NCI-H1694 treated with DMSO at 0.1 percent for 48 hours (cell line): ENCODE measurements at regions not wholly inside any gene's neighbourhood (a gene's known extent, or its start where the extent isn't known, plus 50 kb on each side); places are given as distances from the start of the nearest gene placed in this dataset.
"Not testable (repeated sequence)": the region's sequence is repeated elsewhere in the genome, so short reads cannot be mapped to it uniquely, and the experiment has no call there.

Experiments used
- DNase-seq: peaks from one replicate; lab custom pipeline; 2025; lab: John Stamatoyannopoulos, UW

- no peak for DNase-seq
Measured at GRCh38 chr2:66174491-66174890, 260.4 kb upstream of the MEIS1 start.

DNA sequence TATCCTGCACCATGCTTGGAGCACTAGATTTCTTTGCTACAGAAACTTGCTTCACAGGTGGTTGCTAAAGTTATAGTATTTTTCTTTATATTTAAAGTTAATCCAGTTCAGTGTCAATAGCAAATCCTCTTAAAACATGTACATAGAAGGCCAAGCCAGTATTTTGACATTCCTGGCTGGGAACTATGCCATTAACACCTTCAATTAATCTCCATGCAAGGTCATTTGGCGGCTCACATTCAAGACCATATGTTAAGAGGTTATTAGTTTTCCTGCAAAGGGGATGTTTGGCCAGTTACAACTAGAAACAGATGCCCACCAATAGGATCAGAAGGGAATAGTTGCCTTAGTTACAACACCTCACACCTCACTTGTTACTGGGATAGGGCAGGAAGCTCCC is 261.3 kb upstream of the MEIS1 start:
- DNase-seq, result peak; percentile 56

- DNase-seq, result no peak
Measured at GRCh38 chr2:66171530-66171929, 263.4 kb upstream of the MEIS1 start.

- no peak for DNase-seq
Measured at GRCh38 chr2:66170744-66171330, 264.1 kb upstream of the MEIS1 start.

DNA sequence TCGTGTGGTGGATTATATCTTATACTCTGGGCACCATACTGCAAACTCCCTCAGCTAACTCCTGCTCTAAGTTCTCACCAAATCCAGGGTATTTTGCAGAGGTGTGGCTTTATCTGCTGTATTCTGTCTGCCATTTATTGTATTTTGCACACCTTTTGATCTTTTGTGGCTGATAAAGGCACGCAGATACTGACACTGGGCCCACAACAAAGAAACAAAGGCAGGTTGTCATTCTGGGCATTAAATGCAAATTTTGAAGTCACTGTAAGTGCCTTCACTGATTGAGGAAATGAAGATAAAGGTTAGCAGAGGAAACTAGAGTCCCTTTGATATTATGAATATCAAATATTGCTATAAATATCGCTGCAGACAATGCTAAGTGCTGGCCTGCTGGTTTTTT is 265.8 kb upstream of the MEIS1 start:
- DNase-seq, result no peak

DNA sequence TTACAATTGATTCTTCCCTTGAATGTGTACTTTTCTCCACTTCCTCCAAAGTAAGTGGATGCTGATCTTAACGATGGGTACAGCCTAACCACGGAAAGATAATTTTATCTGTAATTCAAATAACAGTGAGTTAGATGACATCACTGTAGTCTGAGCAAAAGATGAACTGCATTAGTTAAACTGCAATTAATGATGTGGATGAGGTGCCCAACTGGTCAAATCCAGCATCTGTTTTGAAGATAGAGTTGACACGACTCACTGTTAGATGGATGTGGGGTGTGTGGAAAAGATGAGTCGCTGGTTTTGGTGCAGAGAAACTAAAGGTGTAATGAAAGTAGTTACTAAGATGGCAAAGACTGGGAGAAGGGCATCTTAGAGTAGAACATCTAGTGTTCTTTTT is 270.5 kb upstream of the MEIS1 start:
- no peak for DNase-seq

GRCh38 chr2:66156171-66156570 is 278.8 kb upstream of the MEIS1 start:
- no peak for DNase-seq

DNA sequence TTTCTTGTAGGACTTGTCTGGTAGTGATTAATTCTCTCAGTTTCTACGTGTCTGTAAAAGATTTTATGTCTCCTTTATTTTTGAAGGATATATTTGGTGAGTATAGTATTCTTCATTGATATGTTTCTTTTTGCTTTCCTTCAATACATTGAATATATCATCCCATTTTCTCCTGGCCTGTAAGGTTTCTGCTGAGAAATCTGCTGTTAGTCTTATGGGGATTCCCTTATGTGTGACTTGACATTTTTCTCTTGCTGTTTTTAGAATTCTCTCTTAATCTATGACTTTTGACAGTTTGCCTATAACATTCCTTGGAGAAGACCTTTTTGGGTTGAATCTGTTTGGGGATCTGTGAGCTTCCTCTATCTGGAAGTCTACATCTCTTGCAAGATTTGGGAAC is 281.0 kb upstream of the MEIS1 start:
- no peak for DNase-seq

GRCh38 chr2:66145490-66145889 is 289.4 kb upstream of the MEIS1 start:
- DNase-seq, result no peak

- DNase-seq, result not testable (repeated sequence)
Measured at GRCh38 chr2:66144324-66144723, 290.6 kb upstream of the MEIS1 start.

DNA sequence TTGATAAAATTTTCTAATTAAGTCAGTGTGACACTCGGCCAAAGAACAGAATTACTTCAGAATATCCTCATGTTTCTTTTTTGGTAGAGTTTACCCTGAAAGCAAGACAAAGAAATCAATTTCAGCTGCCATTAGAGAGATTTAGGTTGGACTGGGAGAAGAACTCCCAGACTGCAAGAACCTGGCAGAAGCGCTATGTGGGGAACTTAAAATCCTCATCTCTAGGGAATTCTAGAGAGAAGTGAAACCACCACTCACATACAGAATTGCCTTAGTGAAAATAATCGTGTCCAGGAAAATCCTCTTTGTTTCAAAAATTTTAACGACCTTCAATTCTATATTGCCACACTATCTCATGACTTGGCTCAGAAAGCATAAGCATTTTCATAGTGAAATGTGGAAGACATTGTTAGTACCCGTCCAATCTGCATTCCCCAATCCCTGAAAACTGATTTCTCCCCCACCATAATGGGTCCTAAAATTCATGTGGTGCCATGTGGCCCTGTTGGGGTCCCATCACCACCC is 297.3 kb upstream of the MEIS1 start:
- DNase-seq, result no peak

DNA sequence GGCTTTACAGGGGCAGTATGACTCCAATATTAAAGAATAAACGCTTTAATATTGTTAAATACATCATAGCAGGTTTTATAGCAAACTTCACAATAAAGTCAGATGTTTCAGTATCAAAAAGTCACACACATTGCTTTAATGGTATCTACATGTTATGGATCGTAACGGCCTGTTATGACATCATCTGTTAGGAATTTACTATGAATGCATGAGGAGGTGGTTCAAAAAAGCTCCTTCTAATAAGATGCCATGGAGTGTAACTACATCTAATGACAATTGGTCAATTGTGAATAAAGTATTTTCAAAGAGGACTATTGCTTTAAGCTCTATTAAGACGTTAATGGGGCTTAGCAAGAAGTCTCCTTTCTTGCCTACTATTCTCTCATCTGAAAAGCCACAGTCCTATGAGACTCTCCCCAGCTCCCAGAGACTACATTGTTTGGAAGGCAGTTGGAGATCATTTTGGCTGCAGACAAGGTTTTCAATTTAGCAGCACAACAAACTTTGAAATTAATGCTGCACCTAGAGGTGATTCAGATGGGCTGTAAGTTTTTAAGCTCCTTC is 300.7 kb upstream of the MEIS1 start:
- DNase-seq, result no peak

DNA sequence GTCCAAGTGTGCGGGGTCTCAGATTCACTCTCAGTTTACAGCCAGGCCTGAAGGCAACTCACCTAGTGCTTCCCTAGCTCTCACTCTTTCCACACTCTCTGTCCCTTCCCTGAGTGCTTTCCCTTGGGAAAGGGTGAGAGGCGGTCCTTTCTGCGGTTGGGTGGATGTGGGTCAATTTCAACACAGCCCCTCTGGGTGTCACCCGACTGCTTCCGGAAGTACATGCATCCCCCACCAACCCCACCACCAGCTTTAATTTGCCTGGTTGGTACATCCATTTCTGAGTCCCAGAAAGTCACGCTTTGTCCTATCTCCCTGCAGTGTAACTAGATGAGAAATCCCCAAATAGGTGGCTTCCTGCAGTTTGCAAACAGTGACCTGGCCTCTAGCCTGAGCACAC is 307.3 kb upstream of the MEIS1 start:
- DNase-seq, result no peak

GRCh38 chr2:66127061-66127460 is 307.9 kb upstream of the MEIS1 start:
- no peak for DNase-seq

DNA sequence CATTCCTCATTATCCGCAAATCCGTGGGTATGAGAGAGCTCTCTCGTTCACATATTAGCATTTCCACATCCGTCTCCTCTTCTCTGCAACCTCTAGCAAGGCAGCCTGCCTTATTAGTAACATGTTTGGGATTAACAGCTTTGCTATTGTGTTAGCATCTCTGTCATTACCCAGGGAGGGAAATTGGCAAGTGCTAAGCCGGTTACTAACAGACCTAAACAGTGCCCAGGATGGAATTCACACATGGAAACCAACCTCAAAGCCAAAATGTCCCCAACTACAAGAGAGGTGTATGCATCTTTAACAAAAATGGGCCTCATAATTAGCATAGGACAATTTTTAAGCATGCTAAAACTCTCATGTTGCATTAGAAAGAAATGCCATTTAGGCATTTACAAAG is 309.0 kb upstream of the MEIS1 start:
- no peak for DNase-seq

GRCh38 chr2:66122516-66122915 is 312.4 kb upstream of the MEIS1 start:
- no peak for DNase-seq

DNA sequence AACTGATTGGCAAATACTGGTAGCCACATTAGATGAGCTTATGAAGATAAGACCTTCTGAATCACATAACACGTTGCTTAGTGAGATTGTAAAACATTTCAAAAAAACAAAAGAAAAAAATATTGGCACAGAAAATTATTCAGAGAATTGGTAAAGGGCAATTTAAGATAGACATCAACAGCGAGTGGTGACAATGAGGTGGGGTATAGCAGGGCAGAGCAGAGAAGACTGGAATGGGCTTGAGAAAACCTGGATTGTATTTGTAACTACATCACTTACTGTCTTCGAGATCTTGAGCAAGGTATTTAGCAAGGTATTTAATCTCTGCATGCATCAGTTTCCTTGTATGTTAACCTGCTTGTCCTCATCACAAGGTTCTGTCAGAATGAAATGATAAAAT is 313.0 kb upstream of the MEIS1 start:
- DNase-seq, result no peak

- DNase-seq, result no peak
Measured at GRCh38 chr2:66113988-66114625, 320.8 kb upstream of the MEIS1 start.

DNA sequence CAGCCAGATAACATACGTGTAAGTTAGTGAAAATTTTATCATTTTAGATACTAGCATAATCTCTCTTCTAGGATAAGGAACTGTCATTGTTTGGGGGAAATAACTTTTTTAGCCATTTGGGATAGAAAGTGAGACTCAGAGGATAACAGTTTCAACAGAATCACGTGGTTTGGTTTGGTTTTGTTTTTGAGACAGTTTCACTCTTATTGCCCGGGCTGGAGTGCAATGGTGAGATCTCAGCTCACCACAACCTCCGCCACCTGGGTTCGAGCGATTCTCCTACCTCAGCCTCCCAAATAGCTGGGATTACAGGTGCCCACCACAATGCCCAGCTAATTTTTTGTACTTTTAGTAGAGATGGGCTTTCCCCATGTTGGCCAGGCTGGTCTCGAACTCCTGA is 323.2 kb upstream of the MEIS1 start:
- no peak for DNase-seq

DNA sequence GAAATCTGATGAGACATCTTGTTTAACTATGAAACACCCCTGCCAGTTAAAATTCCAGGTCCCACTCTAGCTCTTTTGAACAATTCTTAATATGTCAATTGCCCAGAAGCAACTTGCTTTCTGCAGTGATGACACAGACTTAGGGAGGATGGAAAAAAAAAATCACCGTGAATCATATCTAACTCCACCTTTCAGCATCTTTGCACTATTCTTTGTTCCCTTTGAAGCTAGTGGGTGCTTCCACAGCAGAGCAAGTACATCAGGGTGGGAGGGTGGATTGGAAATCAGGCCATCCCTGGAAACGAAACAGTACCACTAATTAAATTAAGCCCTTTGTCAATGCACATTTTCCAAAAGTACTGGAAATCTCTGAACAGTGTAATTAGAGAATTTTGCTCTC is 324.3 kb upstream of the MEIS1 start:
- no peak for DNase-seq

DNA sequence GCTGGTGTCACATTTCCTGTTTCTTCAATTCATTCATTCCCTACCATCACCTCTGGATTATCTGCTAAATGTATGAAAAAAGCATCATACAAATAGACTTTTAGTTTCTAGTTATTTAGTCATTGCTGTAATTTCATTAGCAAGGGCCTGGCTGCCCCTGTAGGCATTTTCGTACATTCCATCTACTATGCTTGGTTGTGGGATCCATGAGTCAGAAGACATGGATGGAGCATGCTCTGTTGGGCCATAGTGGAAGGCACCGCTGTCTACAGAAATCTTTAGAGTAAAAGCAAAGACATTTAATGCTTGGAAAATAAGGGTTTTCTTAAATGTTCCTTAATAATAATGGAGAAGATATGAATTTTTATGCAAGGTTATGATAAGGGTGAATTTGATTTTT is 324.8 kb upstream of the MEIS1 start:
- no peak for DNase-seq

GRCh38 chr2:66109419-66109818 is 325.5 kb upstream of the MEIS1 start:
- no peak for DNase-seq

GRCh38 chr2:66105066-66105753 is 329.7 kb upstream of the MEIS1 start:
- DNase-seq, result no peak
